GM23338 (cell line): ENCODE measurements at regions not wholly inside any gene's neighbourhood (a gene's known extent, or its start where the extent isn't known, plus 50 kb on each side); places are given as distances from the start of the nearest gene placed in this dataset.

ENCODE experiments used
- ATAC-seq: fragments of 200-7000 bp; cut with Tn5 transposase; 3 replicates; pipeline ENCODE4 v1.9.1; 2020
- DNase-seq: peaks from one replicate; pipeline ENCODE4 v3.0.0-alpha.2; 2015; ENCODE audit warnings: low spot score
- H2AFZ ChIP-seq: fragments of 200-600 bp; sonication (generic); 2 replicates; pipeline ENCODE4 v1.8.0; 2016; ENCODE audit warnings: antibody characterized with exemption, mild to moderate bottlenecking, moderate library complexity
- H3F3A ChIP-seq: fragments of 200-600 bp; sonication (generic); replicated peaks from 2 replicates; pipeline ENCODE4 v1.8.0; 2017; ENCODE audit warnings: antibody characterized with exemption, mixed run types, low read depth
- H3K27ac ChIP-seq: fragments of 200-600 bp; sonication (generic); 2 replicates; pipeline ENCODE4 v1.6.1; 2016; ENCODE audit warnings: low read depth
- H3K27me3 ChIP-seq: fragments of 200-600 bp; sonication (generic); 2 replicates; pipeline ENCODE4 v1.8.0; 2016; ENCODE audit warnings: mild to moderate bottlenecking, mixed run types, moderate library complexity; ENCODE audit not compliant: insufficient read depth
- H3K36me3 ChIP-seq: fragments of 200-600 bp; sonication (generic); 2 replicates; pipeline ENCODE4 v1.8.0; 2016; ENCODE audit warnings: mild to moderate bottlenecking; ENCODE audit not compliant: insufficient read depth
- H3K4me1 ChIP-seq: fragments of 200-600 bp; sonication (generic); 2 replicates; pipeline ENCODE4 v1.8.0; 2016; ENCODE audit warnings: mild to moderate bottlenecking, moderate library complexity; ENCODE audit not compliant: insufficient read depth
- H3K4me2 ChIP-seq: fragments of 200-600 bp; sonication (generic); 2 replicates; pipeline ENCODE4 v1.7.1; 2017; ENCODE audit warnings: mixed run types
- H3K4me3 ChIP-seq: fragments of 200-600 bp; sonication (generic); 2 replicates; pipeline ENCODE4 v1.6.1; 2016; ENCODE audit warnings: mixed run types
- H3K79me2 ChIP-seq: fragments of 200-600 bp; sonication (generic); replicated peaks from 2 replicates; pipeline ENCODE4 v1.8.0; 2017; ENCODE audit warnings: mild to moderate bottlenecking; ENCODE audit not compliant: insufficient read depth
- H3K9me2 ChIP-seq: fragments of 200-600 bp; sonication (generic); 2 replicates; pipeline ENCODE4 v1.8.0; 2017; ENCODE audit not compliant: insufficient read depth
- H4K20me1 ChIP-seq: fragments of 200-600 bp; sonication (generic); replicated peaks from 2 replicates; pipeline ENCODE4 v1.8.0; 2017; ENCODE audit warnings: mild to moderate bottlenecking; ENCODE audit not compliant: insufficient read depth
- H3K27ac Mint-ChIP-seq: 2 replicates; pipeline ENCODE4 v1.8.0; 2020; ENCODE audit warnings: inconsistent platforms, mild to moderate bottlenecking, moderate library complexity, mixed read lengths
- H3K27me3 Mint-ChIP-seq: 3 replicates; pipeline ENCODE4 v1.8.0; 2022; ENCODE audit warnings: low read depth, mild to moderate bottlenecking, moderate library complexity, mixed read lengths, inconsistent platforms; ENCODE audit not compliant: insufficient read depth, poor library complexity
- H3K36me3 Mint-ChIP-seq: 3 replicates; pipeline ENCODE4 v1.8.0; 2021; ENCODE audit warnings: low read depth, mild to moderate bottlenecking, inconsistent platforms, moderate library complexity, mixed read lengths
- H3K4me1 Mint-ChIP-seq: 3 replicates; pipeline ENCODE4 v1.8.0; 2020; ENCODE audit warnings: mild to moderate bottlenecking, inconsistent platforms, mixed read lengths
- H3K4me3 Mint-ChIP-seq: 3 replicates; pipeline ENCODE4 v1.8.0; 2021; ENCODE audit warnings: moderate library complexity, mild to moderate bottlenecking, inconsistent platforms, mixed read lengths
- H3K9me3 Mint-ChIP-seq: 3 replicates; pipeline ENCODE4 v1.8.0; 2020; ENCODE audit warnings: moderate library complexity, mild to moderate bottlenecking, inconsistent platforms, mixed read lengths
- CREB1 ChIP-seq: fragments of 250-450 bp; sonication (Bioruptor Pico); IDR thresholded peaks from 2 replicates; pipeline ENCODE4 v1.5.0; 2020; ENCODE audit warnings: low read depth, mild to moderate bottlenecking, moderate library complexity
- EZH2 ChIP-seq: fragments of 200-600 bp; sonication (generic); IDR thresholded peaks from one replicate; pipeline ENCODE4 v1.8.0; 2017; ENCODE audit warnings: antibody characterized with exemption, mild to moderate bottlenecking, low read depth; ENCODE audit not compliant: unreplicated experiment
- EZH2phosphoT487 ChIP-seq: fragments of 200-600 bp; sonication (generic); IDR thresholded peaks from one replicate; pipeline ENCODE4 v1.8.1; 2018; ENCODE audit warnings: antibody characterized with exemption; ENCODE audit not compliant: unreplicated experiment
- JUNB ChIP-seq: IDR thresholded peaks from one replicate; pipeline ENCODE4 v1.6.1; 2016; ENCODE audit warnings: antibody characterized with exemption; ENCODE audit not compliant: unreplicated experiment
- NANOG ChIP-seq: IDR thresholded peaks from 2 replicates; pipeline ENCODE4 v1.6.1; 2016; ENCODE audit warnings: antibody characterized with exemption, borderline replicate concordance
- POLR2AphosphoS5 ChIP-seq: IDR thresholded peaks from 2 replicates; pipeline ENCODE4 v1.6.1; 2016; ENCODE audit warnings: antibody characterized with exemption, low read depth
- STAT1 ChIP-seq: IDR thresholded peaks from one replicate; pipeline ENCODE4 v1.6.1; 2016; ENCODE audit warnings: antibody characterized with exemption; ENCODE audit not compliant: unreplicated experiment
- ZNF114 ChIP-seq: fragments of 250-450 bp; sonication (Bioruptor Pico); IDR thresholded peaks from 2 replicates; pipeline ENCODE4 v1.5.0; 2020; ENCODE audit warnings: mild to moderate bottlenecking, moderate library complexity
- ZNF331 ChIP-seq: fragments of 250-450 bp; sonication (Bioruptor Pico); IDR thresholded peaks from 2 replicates; pipeline ENCODE4 v1.5.0; 2020; ENCODE audit warnings: low read depth, mild to moderate bottlenecking, moderate library complexity
- ZNF462 ChIP-seq: fragments of 250-450 bp; sonication (Bioruptor Pico); IDR thresholded peaks from 2 replicates; pipeline ENCODE4 v1.5.0; 2020; ENCODE audit warnings: mild to moderate bottlenecking, moderate library complexity
- TF ChIP-seq, protein P1 (sequence below): IDR thresholded peaks from 2 replicates; pipeline ENCODE4 v1.6.1; 2016; ENCODE audit warnings: antibody characterized with exemption
- TF ChIP-seq, protein P2 (sequence below), 2 experiments: fragments of 200-600 bp in 1 of 2; sonication (generic) in 1 of 2; conservative IDR thresholded peaks; 2 replicates each; pipeline versions ENCODE4 v1.5.1 to v1.6.1; 2016 to 2017; ENCODE audit warnings: antibody characterized with exemption in 2 of 2, low read depth in 2 of 2, mild to moderate bottlenecking in 2 of 2, moderate library complexity in 1 of 2
- TF ChIP-seq, protein P3 (sequence below): IDR thresholded peaks from one replicate; pipeline ENCODE4 v1.6.1; 2018; ENCODE audit warnings: antibody characterized with exemption; ENCODE audit not compliant: unreplicated experiment

DNA sequence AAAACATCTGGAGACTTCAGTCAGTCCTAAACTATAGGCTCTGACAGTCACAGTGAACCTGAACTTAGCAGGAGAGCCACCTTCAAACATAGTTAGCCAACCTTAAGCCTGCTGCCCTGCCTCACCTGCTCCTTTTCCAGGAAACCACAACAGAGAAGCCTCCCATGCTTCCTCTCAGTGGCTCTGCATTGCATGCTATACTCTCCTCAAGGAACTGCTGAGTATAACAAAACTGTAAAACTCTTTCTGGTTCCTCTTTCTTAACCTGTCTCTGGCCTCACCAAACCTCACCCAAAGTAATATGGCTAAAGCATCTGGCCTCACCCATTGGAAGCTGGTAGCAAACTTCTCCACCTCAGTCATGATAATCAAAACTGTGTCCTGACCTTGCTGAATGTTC, 122.1 kb downstream of the ANKRD50 start (continued):
- TF ChIP-seq CREB1 (CRISPR knock-in tag) (no peak), EZH2phosphoT487 (no peak), ZNF331 (CRISPR knock-in tag) (no peak), STAT1 (no peak)
- TF ChIP-seq, protein P1, sequence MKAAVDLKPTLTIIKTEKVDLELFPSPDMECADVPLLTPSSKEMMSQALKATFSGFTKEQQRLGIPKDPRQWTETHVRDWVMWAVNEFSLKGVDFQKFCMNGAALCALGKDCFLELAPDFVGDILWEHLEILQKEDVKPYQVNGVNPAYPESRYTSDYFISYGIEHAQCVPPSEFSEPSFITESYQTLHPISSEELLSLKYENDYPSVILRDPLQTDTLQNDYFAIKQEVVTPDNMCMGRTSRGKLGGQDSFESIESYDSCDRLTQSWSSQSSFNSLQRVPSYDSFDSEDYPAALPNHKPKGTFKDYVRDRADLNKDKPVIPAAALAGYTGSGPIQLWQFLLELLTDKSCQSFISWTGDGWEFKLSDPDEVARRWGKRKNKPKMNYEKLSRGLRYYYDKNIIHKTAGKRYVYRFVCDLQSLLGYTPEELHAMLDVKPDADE: no peak
- TF ChIP-seq, protein P2, sequence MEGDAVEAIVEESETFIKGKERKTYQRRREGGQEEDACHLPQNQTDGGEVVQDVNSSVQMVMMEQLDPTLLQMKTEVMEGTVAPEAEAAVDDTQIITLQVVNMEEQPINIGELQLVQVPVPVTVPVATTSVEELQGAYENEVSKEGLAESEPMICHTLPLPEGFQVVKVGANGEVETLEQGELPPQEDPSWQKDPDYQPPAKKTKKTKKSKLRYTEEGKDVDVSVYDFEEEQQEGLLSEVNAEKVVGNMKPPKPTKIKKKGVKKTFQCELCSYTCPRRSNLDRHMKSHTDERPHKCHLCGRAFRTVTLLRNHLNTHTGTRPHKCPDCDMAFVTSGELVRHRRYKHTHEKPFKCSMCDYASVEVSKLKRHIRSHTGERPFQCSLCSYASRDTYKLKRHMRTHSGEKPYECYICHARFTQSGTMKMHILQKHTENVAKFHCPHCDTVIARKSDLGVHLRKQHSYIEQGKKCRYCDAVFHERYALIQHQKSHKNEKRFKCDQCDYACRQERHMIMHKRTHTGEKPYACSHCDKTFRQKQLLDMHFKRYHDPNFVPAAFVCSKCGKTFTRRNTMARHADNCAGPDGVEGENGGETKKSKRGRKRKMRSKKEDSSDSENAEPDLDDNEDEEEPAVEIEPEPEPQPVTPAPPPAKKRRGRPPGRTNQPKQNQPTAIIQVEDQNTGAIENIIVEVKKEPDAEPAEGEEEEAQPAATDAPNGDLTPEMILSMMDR (conservative IDR thresholded peaks at IDR 0.05; ENCODE audit: low read depth in 2 of 2): no peak

- no peak for ATAC-seq
- no peak for DNase-seq
- Mint-ChIP-seq H3K9me3 (peaks cover 17% of the 10 kb centered on the region; the same call in 2 of the 3 replicates), H3K4me3 (no peak overlapping the region), H3K36me3 (peaks cover 18% of the 10 kb centered on the region), H3K27me3 (peaks cover 4% of the 10 kb centered on the region), H3K27ac (no peak overlapping the region), H3K4me1 (peaks cover 13% of the 10 kb centered on the region)
- Histone ChIP-seq H3K27me3 (no peaks in the 10 kb centered on the region), H2AFZ (no peak overlapping the region), H3K79me2 (no peaks in the 10 kb centered on the region), H4K20me1 (no peaks in the 10 kb centered on the region), H3K4me3 (no peak overlapping the region), H3K36me3 (no peaks in the 10 kb centered on the region), H3K9me2 (0 out of 2 replicates have a peak, but pooled peaks cover 2% of the 10 kb centered on the region), H3K4me1 (peaks cover 11% of the 10 kb centered on the region), H3K27ac (no peak overlapping the region), H3K4me2 (no peak overlapping the region), H3F3A (no peaks in the 10 kb centered on the region)
- TF ChIP-seq JUNB (no peak), POLR2AphosphoS5 (no peak), ZNF114 (CRISPR knock-in tag) (no peak), CREB1 (CRISPR knock-in tag) (no peak), EZH2phosphoT487 (no peak), NANOG (no peak), ZNF462 (CRISPR knock-in tag) (no peak), EZH2 (no peak), STAT1 (no peak)
- TF ChIP-seq, protein P3, sequence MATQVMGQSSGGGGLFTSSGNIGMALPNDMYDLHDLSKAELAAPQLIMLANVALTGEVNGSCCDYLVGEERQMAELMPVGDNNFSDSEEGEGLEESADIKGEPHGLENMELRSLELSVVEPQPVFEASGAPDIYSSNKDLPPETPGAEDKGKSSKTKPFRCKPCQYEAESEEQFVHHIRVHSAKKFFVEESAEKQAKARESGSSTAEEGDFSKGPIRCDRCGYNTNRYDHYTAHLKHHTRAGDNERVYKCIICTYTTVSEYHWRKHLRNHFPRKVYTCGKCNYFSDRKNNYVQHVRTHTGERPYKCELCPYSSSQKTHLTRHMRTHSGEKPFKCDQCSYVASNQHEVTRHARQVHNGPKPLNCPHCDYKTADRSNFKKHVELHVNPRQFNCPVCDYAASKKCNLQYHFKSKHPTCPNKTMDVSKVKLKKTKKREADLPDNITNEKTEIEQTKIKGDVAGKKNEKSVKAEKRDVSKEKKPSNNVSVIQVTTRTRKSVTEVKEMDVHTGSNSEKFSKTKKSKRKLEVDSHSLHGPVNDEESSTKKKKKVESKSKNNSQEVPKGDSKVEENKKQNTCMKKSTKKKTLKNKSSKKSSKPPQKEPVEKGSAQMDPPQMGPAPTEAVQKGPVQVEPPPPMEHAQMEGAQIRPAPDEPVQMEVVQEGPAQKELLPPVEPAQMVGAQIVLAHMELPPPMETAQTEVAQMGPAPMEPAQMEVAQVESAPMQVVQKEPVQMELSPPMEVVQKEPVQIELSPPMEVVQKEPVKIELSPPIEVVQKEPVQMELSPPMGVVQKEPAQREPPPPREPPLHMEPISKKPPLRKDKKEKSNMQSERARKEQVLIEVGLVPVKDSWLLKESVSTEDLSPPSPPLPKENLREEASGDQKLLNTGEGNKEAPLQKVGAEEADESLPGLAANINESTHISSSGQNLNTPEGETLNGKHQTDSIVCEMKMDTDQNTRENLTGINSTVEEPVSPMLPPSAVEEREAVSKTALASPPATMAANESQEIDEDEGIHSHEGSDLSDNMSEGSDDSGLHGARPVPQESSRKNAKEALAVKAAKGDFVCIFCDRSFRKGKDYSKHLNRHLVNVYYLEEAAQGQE: no peak
Observed at GRCh38 chr4:124591637-124592036, 120.9 kb downstream of the ANKRD50 start.
